ENCODE measurements at regions not wholly inside any gene's neighbourhood (a gene's known extent, or its start where the extent isn't known, plus 50 kb on each side); places are given as distances from the start of the nearest gene placed in this dataset.

DNA sequence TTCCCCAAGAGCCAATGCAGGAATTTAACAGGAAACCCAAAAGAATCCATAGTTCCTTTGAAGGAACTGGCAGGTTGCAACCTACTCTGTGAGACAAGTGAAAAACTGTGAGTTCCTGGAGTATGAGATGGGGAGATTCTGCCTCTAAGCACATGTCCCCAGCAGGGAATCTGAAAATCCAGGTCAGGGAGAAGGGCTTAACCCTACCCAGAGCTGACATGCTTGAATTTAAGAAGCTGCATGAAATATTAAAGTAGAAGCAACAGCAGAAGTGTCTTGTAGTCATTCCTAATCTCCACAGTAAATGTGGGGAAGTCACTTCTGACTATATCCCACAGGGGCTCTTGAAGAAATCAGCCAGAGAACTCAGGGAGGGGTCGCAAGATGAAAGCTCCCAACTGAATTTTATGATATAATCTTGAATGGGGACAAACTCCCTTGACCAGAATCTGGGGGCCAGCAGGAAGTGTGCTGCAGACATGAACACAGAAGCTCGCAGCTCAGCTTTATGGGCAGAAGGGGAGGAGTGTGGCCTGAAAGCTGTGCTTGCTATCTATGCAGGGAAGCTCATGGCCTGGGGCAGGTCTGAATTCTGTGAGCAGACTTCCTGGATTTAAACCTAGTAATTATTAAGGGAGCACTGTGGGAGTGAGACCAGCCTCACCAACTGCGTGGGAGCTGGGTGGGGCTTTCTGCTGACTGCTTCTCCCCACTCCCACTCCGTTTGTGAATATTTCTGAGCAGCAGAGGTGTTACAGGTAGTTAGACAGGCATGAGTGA, 184.1 kb upstream of the KYNU start:
- TF ChIP-seq GABPA (IDR thresholded peaks at IDR 0.05; ENCODE audit: low read depth): no peak
- TF ChIP-seq POLR2AphosphoS5 (IDR thresholded peaks at IDR 0.05; ENCODE audit: low read depth): no peak
- TF ChIP-seq, protein P1, sequence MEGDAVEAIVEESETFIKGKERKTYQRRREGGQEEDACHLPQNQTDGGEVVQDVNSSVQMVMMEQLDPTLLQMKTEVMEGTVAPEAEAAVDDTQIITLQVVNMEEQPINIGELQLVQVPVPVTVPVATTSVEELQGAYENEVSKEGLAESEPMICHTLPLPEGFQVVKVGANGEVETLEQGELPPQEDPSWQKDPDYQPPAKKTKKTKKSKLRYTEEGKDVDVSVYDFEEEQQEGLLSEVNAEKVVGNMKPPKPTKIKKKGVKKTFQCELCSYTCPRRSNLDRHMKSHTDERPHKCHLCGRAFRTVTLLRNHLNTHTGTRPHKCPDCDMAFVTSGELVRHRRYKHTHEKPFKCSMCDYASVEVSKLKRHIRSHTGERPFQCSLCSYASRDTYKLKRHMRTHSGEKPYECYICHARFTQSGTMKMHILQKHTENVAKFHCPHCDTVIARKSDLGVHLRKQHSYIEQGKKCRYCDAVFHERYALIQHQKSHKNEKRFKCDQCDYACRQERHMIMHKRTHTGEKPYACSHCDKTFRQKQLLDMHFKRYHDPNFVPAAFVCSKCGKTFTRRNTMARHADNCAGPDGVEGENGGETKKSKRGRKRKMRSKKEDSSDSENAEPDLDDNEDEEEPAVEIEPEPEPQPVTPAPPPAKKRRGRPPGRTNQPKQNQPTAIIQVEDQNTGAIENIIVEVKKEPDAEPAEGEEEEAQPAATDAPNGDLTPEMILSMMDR (IDR thresholded peaks at IDR 0.05; ENCODE audit: insufficient read depth, low read length): no peak
- TF ChIP-seq, protein P2, sequence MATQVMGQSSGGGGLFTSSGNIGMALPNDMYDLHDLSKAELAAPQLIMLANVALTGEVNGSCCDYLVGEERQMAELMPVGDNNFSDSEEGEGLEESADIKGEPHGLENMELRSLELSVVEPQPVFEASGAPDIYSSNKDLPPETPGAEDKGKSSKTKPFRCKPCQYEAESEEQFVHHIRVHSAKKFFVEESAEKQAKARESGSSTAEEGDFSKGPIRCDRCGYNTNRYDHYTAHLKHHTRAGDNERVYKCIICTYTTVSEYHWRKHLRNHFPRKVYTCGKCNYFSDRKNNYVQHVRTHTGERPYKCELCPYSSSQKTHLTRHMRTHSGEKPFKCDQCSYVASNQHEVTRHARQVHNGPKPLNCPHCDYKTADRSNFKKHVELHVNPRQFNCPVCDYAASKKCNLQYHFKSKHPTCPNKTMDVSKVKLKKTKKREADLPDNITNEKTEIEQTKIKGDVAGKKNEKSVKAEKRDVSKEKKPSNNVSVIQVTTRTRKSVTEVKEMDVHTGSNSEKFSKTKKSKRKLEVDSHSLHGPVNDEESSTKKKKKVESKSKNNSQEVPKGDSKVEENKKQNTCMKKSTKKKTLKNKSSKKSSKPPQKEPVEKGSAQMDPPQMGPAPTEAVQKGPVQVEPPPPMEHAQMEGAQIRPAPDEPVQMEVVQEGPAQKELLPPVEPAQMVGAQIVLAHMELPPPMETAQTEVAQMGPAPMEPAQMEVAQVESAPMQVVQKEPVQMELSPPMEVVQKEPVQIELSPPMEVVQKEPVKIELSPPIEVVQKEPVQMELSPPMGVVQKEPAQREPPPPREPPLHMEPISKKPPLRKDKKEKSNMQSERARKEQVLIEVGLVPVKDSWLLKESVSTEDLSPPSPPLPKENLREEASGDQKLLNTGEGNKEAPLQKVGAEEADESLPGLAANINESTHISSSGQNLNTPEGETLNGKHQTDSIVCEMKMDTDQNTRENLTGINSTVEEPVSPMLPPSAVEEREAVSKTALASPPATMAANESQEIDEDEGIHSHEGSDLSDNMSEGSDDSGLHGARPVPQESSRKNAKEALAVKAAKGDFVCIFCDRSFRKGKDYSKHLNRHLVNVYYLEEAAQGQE (IDR thresholded peaks at IDR 0.05; ENCODE audit: insufficient replicate concordance, low read depth): no peak
- peak; percentile 4; the same call in 1 of the 2 replicates for TF ChIP-seq SPI1 (IDR thresholded peaks at IDR 0.05; ENCODE audit: borderline replicate concordance, low read depth)

Data from HL-60 (cell line).